GM12891 (cell line): ENCODE measurements at regions not wholly inside any gene's neighbourhood (a gene's known extent, or its start where the extent isn't known, plus 50 kb on each side); places are given as distances from the start of the nearest gene placed in this dataset.
"Not testable (repeated sequence)": the region's sequence is repeated elsewhere in the genome, so short reads cannot be mapped to it uniquely, and the experiment has no call there.

ENCODE experiments used
- DNase-seq: peaks from one replicate; pipeline ENCODE4 v3.0.0; 2011; ENCODE audit warnings: low spot score; ENCODE audit not compliant: insufficient read length
- FAIRE-seq: peaks from 2 replicates; lab custom pipeline; 2011; peaks lifted over from hg19 to GRCh38; lab: Jason Lieb, UNC
- PAX5 ChIP-seq: IDR thresholded peaks from 2 replicates; pipeline ENCODE4 v1.6.1; 2011; ENCODE audit warnings: low read length, moderate library complexity, mild to moderate bottlenecking; ENCODE audit not compliant: insufficient read depth, severe bottlenecking
- POLR2A ChIP-seq: IDR thresholded peaks from 2 replicates; pipeline ENCODE4 v1.6.1; 2011; ENCODE audit warnings: low read depth, low read length, control low read depth
- POLR2AphosphoS5 ChIP-seq: IDR thresholded peaks from 2 replicates; pipeline ENCODE4 v1.6.1; 2011; ENCODE audit warnings: low read depth, low read length, control low read depth
- POU2F2 ChIP-seq: IDR thresholded peaks from 2 replicates; pipeline ENCODE4 v1.6.1; 2011; ENCODE audit warnings: low read depth, mild to moderate bottlenecking, control low read depth, low read length, moderate library complexity
- SPI1 ChIP-seq: IDR thresholded peaks from 2 replicates; pipeline ENCODE4 v1.6.1; 2011; ENCODE audit warnings: low read depth, low read length, control low read depth
- TAF1 ChIP-seq: IDR thresholded peaks from 2 replicates; pipeline ENCODE4 v1.6.1; 2011; ENCODE audit warnings: low read depth, low read length, control low read depth

- no peak for TF ChIP-seq POLR2A
- no peak for TF ChIP-seq POLR2AphosphoS5
- TF ChIP-seq PAX5, result no peak
- no peak for TF ChIP-seq SPI1
- no peak for TF ChIP-seq TAF1
- no peak for TF ChIP-seq POU2F2
- DNase-seq (no peak), FAIRE-seq (no peak)
These were observed 54.2 kb upstream of the PIK3R4 start for GRCh38 chr3:130800829-130801228.

- FAIRE-seq, result no peak
- no peak for DNase-seq
- TF ChIP-seq POU2F2, result no peak
These were observed 54.8 kb upstream of the PIK3R4 start for GRCh38 chr3:130801473-130801872.

DNA sequence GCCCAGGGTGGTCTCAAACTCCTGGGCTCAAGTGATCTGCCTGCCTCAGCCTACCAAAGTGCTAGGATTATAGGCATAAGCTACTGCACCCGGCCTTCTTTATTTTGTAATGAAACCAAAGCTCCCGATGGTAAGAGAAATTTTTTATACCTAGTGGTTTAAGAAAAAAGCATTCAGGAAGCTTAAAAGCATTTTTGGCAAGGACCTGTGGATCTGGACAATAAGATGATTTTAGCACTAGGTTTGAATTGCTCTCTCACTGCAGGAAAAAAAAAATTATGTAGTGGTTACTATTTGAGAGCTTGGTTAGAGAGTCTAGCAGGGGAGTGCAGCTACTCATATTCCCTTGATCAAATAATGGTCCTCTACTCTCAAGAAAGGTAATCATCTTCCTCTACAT, 64.9 kb upstream of the PIK3R4 start:
- no peak for DNase-seq
- no peak for FAIRE-seq
- TF ChIP-seq POLR2AphosphoS5, result no peak
- TF ChIP-seq SPI1, result no peak
- TF ChIP-seq TAF1, result no peak
- no peak for TF ChIP-seq POLR2A
- TF ChIP-seq POU2F2, result no peak
- TF ChIP-seq PAX5, result no peak

GRCh38 chr3:130814691-130815472, 68.3 kb upstream of the PIK3R4 start:
- no peak for TF ChIP-seq TAF1
- no peak for TF ChIP-seq POLR2AphosphoS5
- no peak for TF ChIP-seq SPI1
- TF ChIP-seq PAX5, result no peak
- TF ChIP-seq POLR2A, result no peak
- TF ChIP-seq POU2F2, result no peak
- no peak for FAIRE-seq
- no peak for DNase-seq

DNA sequence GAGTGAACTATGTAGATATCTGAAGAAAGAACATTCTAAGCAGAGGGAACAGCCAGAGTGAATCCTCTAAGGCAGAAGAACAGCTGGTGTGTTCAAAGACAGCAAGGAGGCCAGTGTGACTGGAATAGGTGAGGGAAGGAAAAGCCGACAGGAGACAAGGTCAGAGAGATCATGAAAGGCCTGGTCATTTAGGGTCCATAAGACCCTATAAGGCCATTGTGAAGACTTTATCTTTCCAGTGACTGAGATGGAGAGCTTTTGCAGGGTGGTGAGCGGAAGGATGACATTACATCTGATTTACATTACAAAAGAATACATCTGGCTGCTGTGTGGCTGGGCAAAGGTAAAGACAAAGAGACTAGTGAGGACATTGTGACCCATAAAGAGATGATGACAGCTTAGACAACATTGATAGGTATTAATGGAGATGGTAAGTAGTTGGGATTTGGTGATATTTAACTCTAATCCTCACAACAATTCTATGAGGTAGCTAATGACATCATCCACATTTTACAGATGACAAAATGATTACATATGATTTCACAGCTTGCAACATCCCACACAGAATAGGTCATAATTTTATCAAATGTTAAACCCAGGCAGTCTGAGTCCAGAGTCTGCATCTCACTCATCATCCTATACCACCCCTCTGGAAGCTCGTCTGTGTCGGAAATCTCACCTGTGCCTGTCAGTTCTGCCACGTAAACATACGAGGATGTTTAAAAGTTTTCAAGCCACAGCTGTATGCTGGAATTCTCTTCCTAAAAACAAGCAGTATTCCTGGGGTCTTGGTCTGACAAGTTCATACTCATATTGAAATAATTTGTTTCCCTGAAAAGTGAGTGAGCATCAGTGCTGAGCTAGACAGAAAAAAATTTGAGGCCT, 70.2 kb upstream of the PIK3R4 start:
- DNase-seq, result no peak

GRCh38 chr3:130818066-130818465, 71.4 kb upstream of the PIK3R4 start:
- FAIRE-seq, result not testable (repeated sequence)

More for the DNA sequence above, 70.2 kb upstream of the PIK3R4 start:
- FAIRE-seq, result no peak
- TF ChIP-seq POLR2A (no peak), POLR2AphosphoS5 (no peak), TAF1 (no peak), POU2F2 (no peak), SPI1 (no peak), PAX5 (no peak)

DNA sequence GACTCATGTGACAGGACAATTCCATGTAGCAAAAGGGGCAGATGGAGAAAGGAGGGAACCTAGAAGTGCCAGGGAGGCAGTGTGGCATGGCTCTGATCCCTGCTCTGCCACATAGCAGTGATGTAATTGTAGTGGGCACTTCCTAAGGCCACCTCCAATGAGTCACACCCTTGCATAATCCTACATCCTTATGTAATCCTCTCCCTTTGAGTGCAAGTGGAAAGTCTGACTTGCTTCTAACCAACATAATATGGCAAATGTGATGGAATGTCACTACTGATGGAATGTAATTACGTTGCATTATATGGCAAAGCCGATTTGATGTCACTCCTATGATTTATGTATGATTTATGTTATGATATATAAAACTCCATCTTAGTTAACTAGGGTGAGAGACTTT, 72.9 kb upstream of the ATP2C1 start:
- TF ChIP-seq PAX5 (no peak), SPI1 (no peak), POLR2A (no peak), POLR2AphosphoS5 (no peak), POU2F2 (no peak), TAF1 (no peak)
- FAIRE-seq (no peak), DNase-seq (no peak)

More at GRCh38 chr3:130818066-130818465, 71.4 kb upstream of the PIK3R4 start:
- not testable (repeated sequence) for DNase-seq

- DNase-seq, result no peak
- no peak for FAIRE-seq
- TF ChIP-seq PAX5, result no peak
- TF ChIP-seq SPI1, result no peak
- TF ChIP-seq POLR2AphosphoS5, result no peak
- no peak for TF ChIP-seq POU2F2
These were observed 72.1 kb upstream of the ATP2C1 start for GRCh38 chr3:130821806-130822205.

DNA sequence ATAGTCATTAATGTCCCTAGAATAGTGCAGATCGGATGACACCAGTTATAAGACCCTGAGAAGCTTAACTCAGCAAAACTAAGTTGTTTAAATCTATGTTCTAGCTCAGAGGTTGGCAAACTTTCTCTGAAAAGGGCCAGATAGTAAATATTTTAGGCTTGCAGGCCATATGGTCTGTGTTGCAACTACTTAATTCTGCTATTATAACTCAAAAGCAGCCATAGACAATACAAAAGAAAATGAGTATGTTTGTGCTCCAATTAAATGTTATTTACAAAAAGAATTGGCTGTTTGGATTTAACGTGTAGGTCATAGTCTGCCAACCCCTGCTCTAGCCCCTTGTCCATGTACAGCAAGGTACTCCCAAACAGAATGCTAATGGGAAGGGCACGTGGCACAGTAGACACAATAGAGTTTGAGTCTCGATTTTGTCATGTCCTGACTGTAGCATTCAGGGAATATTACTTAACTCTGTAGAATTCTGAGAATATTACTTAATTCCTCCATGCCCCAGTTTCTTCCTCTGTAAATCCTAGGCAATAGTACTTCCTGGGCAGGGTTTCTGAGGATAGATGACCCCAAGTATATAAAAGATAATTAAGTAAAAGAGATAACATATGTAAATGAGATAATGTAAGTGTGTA, 70.5 kb upstream of the ATP2C1 start:
- TF ChIP-seq PAX5 (no peak), POLR2A (no peak), POU2F2 (no peak), POLR2AphosphoS5 (no peak), SPI1 (no peak), TAF1 (no peak)
- DNase-seq, result no peak
- FAIRE-seq, result no peak

- FAIRE-seq, result no peak
- DNase-seq, result no peak
- no peak for TF ChIP-seq POLR2AphosphoS5
- TF ChIP-seq TAF1, result no peak
- no peak for TF ChIP-seq PAX5
- no peak for TF ChIP-seq POLR2A
- TF ChIP-seq SPI1, result no peak
- TF ChIP-seq POU2F2, result no peak
These were observed 69.9 kb upstream of the ATP2C1 start for GRCh38 chr3:130823996-130824395.
